ENCODE measurements at regions not wholly inside any gene's neighbourhood (a gene's known extent, or its start where the extent isn't known, plus 50 kb on each side); places are given as distances from the start of the nearest gene placed in this dataset.

DNA sequence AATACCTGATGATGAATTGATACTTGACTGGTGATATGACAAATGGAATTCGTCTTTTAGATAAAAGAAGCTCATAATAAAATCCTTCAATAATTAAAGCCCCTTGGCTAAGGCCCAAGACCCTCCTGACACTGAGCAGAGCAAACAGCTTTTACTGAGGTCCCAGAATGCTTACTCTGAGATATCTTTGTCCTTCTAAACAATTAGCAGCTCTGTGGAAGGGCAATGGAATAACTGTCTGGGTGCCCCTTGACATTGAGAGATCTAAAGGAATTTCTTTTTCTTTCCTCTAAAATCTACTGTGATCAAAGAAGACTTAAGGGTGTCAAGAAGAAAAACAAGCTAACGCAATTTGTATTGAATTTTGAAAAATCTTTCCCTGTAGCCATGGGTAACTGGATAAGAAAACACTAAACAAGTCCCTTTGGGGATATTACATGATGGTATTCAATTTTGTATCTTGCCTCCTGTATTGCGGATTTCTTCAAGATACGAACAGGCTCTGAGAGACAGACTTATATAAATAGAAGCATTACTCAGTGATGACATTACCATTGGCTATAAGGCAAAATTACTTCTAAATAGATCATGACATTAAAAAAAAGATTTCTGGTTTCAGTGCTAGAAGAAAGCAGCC lies 128.8 kb downstream of the MREG start:
- Histone ChIP-seq H3K27ac (no peak overlapping the region), H3K4me3 (no peak overlapping the region), H3K36me3 (no peaks in the 10 kb centered on the region), H3K4me1 (ENCODE audit: insufficient read depth) (no peaks in the 10 kb centered on the region), H3K27me3 (no peaks in the 10 kb centered on the region), H3K9me3 (no peaks in the 10 kb centered on the region)
- WGBS, 3 donors = 62 to 66% (median 64%) methylated on average over 4 of the region's 4 CpGs
- TF ChIP-seq EP300 (IDR thresholded peaks at IDR 0.05) (no peak), CTCF (IDR thresholded peaks at IDR 0.05) (no peak), POLR2A (IDR thresholded peaks at IDR 0.05) (no peak)
- intact Hi-C loops (cut with DNase I) = no loop called here
- DNase-seq = no peak

GRCh38 chr2:215883799-215884198 lies 129.6 kb downstream of the MREG start:
- no peak for TF ChIP-seq CTCF (IDR thresholded peaks at IDR 0.05)
- TF ChIP-seq EP300 (IDR thresholded peaks at IDR 0.05) = no peak
- no peak for TF ChIP-seq POLR2A (IDR thresholded peaks at IDR 0.05)
- intact Hi-C loops (cut with DNase I) = no loop called here
- Histone ChIP-seq H3K4me1 (ENCODE audit: insufficient read depth) (no peaks in the 10 kb centered on the region), H3K36me3 (no peaks in the 10 kb centered on the region), H3K9me3 (no peaks in the 10 kb centered on the region), H3K4me3 (no peak overlapping the region), H3K27me3 (no peaks in the 10 kb centered on the region), H3K27ac (no peak overlapping the region)
- no peak for DNase-seq

DNA sequence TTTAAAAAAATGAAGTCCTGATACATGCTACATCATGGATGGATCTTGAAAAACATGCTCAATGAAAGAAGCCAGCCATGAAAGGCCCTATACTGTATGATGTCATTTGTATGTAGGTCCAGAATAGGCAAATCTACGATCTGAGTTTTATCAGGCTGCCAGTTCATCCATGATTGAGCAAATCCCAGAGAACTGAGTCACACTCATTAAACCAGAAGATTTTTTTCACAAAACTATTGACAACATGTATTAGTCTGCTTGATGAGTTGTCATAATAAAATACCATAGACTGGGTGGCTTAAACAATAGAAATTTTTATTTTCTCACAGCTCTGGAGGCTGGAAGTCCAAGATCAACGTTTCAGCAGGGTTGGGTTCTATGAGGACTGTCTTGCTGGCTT lies 130.7 kb downstream of the MREG start:
- TF ChIP-seq CTCF (IDR thresholded peaks at IDR 0.05) (no peak), POLR2A (IDR thresholded peaks at IDR 0.05) (no peak), EP300 (IDR thresholded peaks at IDR 0.05) (no peak)
- DNase-seq = no peak
- H3K27me3 ChIP-seq = no peaks in the 10 kb centered on the region
- no peaks in the 10 kb centered on the region for H3K4me1 ChIP-seq (ENCODE audit: insufficient read depth)
- H3K36me3 ChIP-seq = no peaks in the 10 kb centered on the region
- WGBS, 3 donors = 84 to 88% (median 85%) methylated on average over 2 of the region's 2 CpGs
- H3K4me3 ChIP-seq = no peak overlapping the region
- intact Hi-C loops (cut with DNase I) = no loop called here
- H3K9me3 ChIP-seq = no peaks in the 10 kb centered on the region
- H3K27ac ChIP-seq = no peak overlapping the region

GRCh38 chr2:215881582-215881981 lies 131.8 kb downstream of the MREG start:
- Histone ChIP-seq H3K27me3 (no peaks in the 10 kb centered on the region), H3K27ac (no peak overlapping the region), H3K4me1 (ENCODE audit: insufficient read depth) (no peaks in the 10 kb centered on the region), H3K9me3 (no peaks in the 10 kb centered on the region), H3K36me3 (no peaks in the 10 kb centered on the region), H3K4me3 (no peak overlapping the region)
- no peak for DNase-seq
- TF ChIP-seq POLR2A (IDR thresholded peaks at IDR 0.05) (no peak), CTCF (IDR thresholded peaks at IDR 0.05) (no peak), EP300 (IDR thresholded peaks at IDR 0.05) (no peak)
- 83 to 93% (median 89%) methylated on average over 2 of the region's 2 CpGs for WGBS, 3 donors
- intact Hi-C loops (cut with DNase I) = no loop called here

Data from ovary (tissue), 7 donors.